ENCODE measurements at regions not wholly inside any gene's neighbourhood (a gene's known extent, or its start where the extent isn't known, plus 50 kb on each side); places are given as distances from the start of the nearest gene placed in this dataset.

GRCh38 chr7:125675169-125675568, 745.5 kb upstream of the POT1 start:
- Histone ChIP-seq H3K9ac (ENCODE audit: control insufficient read depth, extremely low read depth, insufficient read depth, low read length) (no peak overlapping the region), H3K79me2 (ENCODE audit: control insufficient read depth, insufficient read depth, low read length) (no peaks in the 10 kb centered on the region), H4K20me1 (ENCODE audit: control insufficient read depth, extremely low read depth, insufficient read depth, low read length) (no peaks in the 10 kb centered on the region), H3K4me1 (ENCODE audit: control insufficient read depth, extremely low read depth, insufficient read depth, low read length) (no peaks in the 10 kb centered on the region), H3K27me3 (ENCODE audit: control insufficient read depth, extremely low read depth, insufficient read depth, low read length) (no peaks in the 10 kb centered on the region), H3K9me3 (ENCODE audit: control insufficient read depth, low read depth, low read length) (no peaks in the 10 kb centered on the region), H3K27ac (ENCODE audit: control insufficient read depth, insufficient read depth, low read length) (no peak overlapping the region), H3K9me1 (ENCODE audit: control insufficient read depth, extremely low read depth, insufficient read depth, low read length) (no peaks in the 10 kb centered on the region), H3K4me3 (ENCODE audit: control insufficient read depth in 2 of 3, extremely low read depth in 1 of 3, insufficient read depth in 2 of 3, low read depth in 1 of 3, low read length in 3 of 3) (no peak overlapping the region), H3K36me3 (ENCODE audit: control insufficient read depth in 2 of 2, extremely low read depth in 1 of 2, insufficient read depth in 2 of 2, low read length in 2 of 2) (no peaks in the 10 kb centered on the region), H2AFZ (ENCODE audit: control insufficient read depth, low read length) (no peak overlapping the region), H3K4me2 (ENCODE audit: control insufficient read depth, extremely low read depth, insufficient read depth, low read depth, low read length) (no peak overlapping the region)
- dilution Hi-C loops (cut with MboI; ENCODE audit: extremely low pct_ligation_motif_present, low sequenced_read_pairs): no loop called here
- FAIRE-seq (no peak), DNase-seq (ENCODE audit: low read depth, low spot score) (no peak)
- TF ChIP-seq CTCF (optimal IDR thresholded peaks at IDR 0.05 in 1 of 3, IDR thresholded peaks at IDR 0.05 in 1 of 3, conservative IDR thresholded peaks at IDR 0.05 in 1 of 3; ENCODE audit: extremely low read depth in 1 of 3, insufficient read depth in 2 of 3, low read length in 3 of 3) (no peak), EZH2 (IDR thresholded peaks at IDR 0.05; ENCODE audit: low read length) (no peak)

- no peaks in the 10 kb centered on the region for H3K36me3 ChIP-seq (ENCODE audit: control insufficient read depth in 2 of 2, extremely low read depth in 1 of 2, insufficient read depth in 2 of 2, low read length in 2 of 2)
- dilution Hi-C loops (cut with MboI; ENCODE audit: extremely low pct_ligation_motif_present, low sequenced_read_pairs): no loop called here
- TF ChIP-seq EZH2 (IDR thresholded peaks at IDR 0.05; ENCODE audit: low read length) (no peak), CTCF (optimal IDR thresholded peaks at IDR 0.05 in 1 of 3, IDR thresholded peaks at IDR 0.05 in 1 of 3, conservative IDR thresholded peaks at IDR 0.05 in 1 of 3; ENCODE audit: extremely low read depth in 1 of 3, insufficient read depth in 2 of 3, low read length in 3 of 3) (peak in 2 of 3 experiments; percentile 21 to 49)
- H3K27ac ChIP-seq (ENCODE audit: control insufficient read depth, insufficient read depth, low read length): no peak overlapping the region
- no peaks in the 10 kb centered on the region for H3K9me3 ChIP-seq (ENCODE audit: control insufficient read depth, low read depth, low read length)
- no peaks in the 10 kb centered on the region for H3K4me1 ChIP-seq (ENCODE audit: control insufficient read depth, extremely low read depth, insufficient read depth, low read length)
- H3K27me3 ChIP-seq (ENCODE audit: control insufficient read depth, extremely low read depth, insufficient read depth, low read length): no peaks in the 10 kb centered on the region
- no peak overlapping the region for H2AFZ ChIP-seq (ENCODE audit: control insufficient read depth, low read length)
- no peak overlapping the region for H3K9ac ChIP-seq (ENCODE audit: control insufficient read depth, extremely low read depth, insufficient read depth, low read length)
- no peak overlapping the region for H3K4me2 ChIP-seq (ENCODE audit: control insufficient read depth, extremely low read depth, insufficient read depth, low read depth, low read length)
- H3K4me3 ChIP-seq (ENCODE audit: control insufficient read depth in 2 of 3, extremely low read depth in 1 of 3, insufficient read depth in 2 of 3, low read depth in 1 of 3, low read length in 3 of 3): no peak overlapping the region
- no peaks in the 10 kb centered on the region for H3K9me1 ChIP-seq (ENCODE audit: control insufficient read depth, extremely low read depth, insufficient read depth, low read length)
- no peaks in the 10 kb centered on the region for H3K79me2 ChIP-seq (ENCODE audit: control insufficient read depth, insufficient read depth, low read length)
- H4K20me1 ChIP-seq (ENCODE audit: control insufficient read depth, extremely low read depth, insufficient read depth, low read length): no peaks in the 10 kb centered on the region
- no peak for FAIRE-seq
- DNase-seq (ENCODE audit: low read depth, low spot score): no peak
Measured at GRCh38 chr7:125670926-125671572, 741.4 kb upstream of the POT1 start.

All from keratinocyte (primary cell).